GM18505 (cell line): ENCODE measurements at regions not wholly inside any gene's neighbourhood (a gene's known extent, or its start where the extent isn't known, plus 50 kb on each side); places are given as distances from the start of the nearest gene placed in this dataset.

ENCODE experiments used
- ATAC-seq: cut with Tn5 transposase; IDR thresholded peaks from one replicate; pipeline ENCODE4 v1.9.1; 2021; ENCODE audit not compliant: unreplicated experiment
- POLR2A ChIP-seq: IDR thresholded peaks from 4 replicates; pipeline ENCODE4 v1.6.1; 2011; ENCODE audit warnings: borderline replicate concordance; ENCODE audit not compliant: insufficient read depth, insufficient read length; ENCODE audit errors: extremely low read depth

DNA sequence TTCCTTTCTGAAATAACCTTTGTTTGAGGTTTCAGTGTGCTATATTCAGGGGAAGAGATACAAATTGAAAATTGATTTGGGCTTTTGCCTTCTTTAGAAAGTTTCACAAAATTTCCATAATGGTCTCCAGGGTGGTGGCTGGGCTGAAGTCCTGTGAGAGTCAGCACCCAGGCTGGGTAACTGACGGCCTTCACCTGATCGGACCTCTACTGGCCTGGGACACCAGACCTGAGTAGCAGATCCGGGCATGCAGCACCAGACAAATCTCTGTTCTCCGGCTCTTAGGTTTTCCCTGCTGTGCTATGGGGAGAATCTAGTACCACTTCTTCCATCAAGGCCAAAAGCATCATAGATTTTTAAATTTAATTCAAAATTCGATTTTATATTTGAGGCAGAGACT, 133.0 kb upstream of the LMCD1 start:
- TF ChIP-seq POLR2A: no peak

DNA sequence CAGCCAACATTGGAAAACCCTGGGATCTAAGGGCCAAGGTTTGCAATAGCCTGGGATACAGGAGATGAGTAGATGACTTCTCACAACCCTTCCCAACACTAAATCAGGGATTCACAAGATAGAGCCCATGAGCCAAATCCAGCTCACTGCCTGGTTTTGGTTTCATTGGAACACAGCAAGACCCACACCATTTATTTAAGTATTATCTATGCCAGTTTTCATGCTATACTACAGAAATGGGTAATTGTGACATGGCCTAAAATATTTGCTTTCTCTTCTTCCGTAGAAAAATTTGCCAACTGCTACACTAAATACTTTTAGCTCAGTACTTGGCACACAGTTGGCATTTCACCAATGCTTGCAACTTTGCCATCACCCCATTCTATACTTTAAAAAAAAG, 132.0 kb upstream of the LMCD1 start:
- TF ChIP-seq POLR2A: no peak
- no peak for ATAC-seq

More for the DNA sequence above, 133.0 kb upstream of the LMCD1 start:
- no peak for ATAC-seq

- TF ChIP-seq POLR2A: no peak
- no peak for ATAC-seq
Observed at GRCh38 chr3:8371085-8371551, 130.5 kb upstream of the LMCD1 start.

DNA sequence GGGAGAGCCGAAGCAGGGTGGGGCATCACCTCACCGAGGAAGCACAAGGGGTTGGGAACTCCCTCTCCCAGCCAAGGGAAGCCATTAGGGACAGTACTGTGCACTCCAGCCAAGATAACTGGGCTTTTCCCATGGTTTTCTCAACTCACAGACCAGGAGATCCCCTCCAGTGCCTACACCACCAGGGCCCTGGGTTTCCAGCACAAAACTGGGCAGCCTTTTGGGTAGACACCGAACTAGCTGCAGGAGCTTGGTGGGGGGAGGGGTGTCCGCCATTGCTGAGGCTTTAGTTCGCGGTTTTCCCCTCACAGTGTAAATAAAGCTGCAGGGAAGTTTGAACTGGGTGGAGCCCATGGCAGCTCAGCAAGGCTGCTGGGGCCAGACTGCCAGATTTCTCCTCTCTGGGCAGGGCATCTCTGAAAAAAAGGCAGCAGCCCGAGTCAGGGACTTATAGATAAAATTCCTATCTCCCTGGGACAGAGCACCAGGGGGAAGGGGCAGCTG, 129.6 kb upstream of the LMCD1 start:
- ATAC-seq: no peak
- TF ChIP-seq POLR2A: no peak

DNA sequence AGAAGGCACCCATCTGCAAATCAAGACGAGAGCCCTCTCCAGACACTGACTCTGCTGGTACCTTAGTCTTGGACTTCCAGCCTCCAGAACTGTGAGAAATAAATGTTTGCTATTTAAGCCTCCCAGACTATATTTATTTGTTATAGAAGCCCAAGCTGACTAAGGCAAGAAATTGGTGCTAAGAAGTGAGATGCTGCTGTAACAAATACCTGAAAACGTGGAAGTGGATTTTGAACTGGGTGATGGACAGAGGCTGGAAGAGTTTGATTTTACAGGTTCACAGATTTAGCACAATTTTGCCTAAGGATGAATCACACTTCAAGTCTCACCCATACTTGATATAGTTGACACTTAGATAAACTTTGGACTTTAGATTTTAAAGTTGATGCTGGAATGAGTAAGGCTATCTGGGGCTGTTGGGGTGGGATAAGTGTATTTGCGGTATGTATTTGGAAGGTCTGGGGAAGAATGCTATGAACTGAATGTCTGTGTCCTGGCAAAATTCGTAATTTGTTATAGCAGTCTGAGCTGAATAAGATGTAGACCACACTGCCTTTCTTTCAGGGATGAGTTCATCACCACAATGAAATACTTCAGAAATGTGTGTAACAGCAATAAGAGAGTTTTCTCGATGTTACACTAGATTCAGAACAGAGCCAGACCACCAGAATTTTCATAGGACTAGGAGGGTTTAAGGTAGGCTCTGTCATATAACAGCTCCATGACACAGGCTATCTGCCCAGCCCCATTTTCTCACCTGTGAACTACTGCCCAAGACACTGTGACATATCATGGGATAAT, 120.5 kb upstream of the LMCD1 start:
- TF ChIP-seq POLR2A: no peak
- ATAC-seq: no peak

GRCh38 chr3:8385848-8386620, 115.6 kb upstream of the LMCD1 start:
- no peak for ATAC-seq
- no peak for TF ChIP-seq POLR2A

DNA sequence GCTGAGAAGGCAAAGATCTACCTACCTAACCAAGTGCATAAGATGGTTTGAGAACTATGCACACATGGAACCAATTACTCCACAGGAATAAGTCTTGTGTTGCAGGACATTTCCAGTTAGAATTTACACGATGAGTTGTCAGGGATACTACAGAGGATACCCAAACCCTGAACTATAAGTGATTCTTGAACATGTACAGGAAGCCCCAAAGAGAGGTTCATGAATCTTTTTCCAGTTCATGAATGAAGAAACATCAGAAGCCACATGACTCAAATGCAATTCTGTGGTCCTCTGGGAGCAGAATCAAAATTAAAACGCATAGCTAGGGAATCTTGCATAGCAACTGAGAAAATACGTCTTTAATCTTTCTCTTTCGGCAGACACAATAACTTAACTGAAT, 114.1 kb upstream of the LMCD1 start:
- no peak for TF ChIP-seq POLR2A
- ATAC-seq: no peak

DNA sequence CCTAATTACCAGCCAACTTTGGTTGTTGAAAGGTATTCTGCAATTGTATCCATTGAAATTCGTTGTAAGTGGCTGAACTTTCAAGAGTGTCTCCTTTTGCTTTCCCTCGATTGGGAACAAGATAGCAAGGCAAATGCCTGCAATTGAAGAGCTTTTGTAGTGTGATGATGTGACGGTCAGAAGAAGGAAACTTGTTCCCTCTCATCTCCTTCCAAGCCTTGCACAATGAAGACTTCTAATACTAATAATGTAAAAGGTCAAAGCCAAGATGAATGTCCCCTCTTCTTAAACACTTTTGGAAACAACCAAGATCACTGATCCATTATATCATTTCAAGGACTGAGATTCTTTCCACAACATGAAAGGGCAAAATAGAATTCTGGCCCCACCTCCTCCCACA, 101.9 kb upstream of the LMCD1 start:
- no peak for ATAC-seq
- no peak for TF ChIP-seq POLR2A

DNA sequence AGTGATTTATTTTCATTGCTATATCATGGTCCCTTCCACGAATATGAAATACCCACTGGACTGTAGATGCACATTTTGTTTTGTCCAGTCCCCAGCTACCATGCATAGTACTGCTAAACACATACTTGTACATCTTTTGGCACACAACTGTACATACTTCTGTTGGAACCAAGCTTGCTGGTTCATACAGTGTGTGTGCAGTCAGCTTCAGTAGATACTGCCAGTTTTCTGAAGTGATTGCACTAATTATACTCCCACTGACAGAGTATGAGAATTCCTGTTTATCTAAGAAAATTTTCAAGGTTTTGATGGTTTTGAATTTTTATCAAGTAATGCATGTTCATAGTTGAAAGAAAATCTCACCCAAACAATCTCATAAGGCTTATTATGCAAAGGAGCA, 100.7 kb upstream of the LMCD1 start:
- ATAC-seq: no peak
- no peak for TF ChIP-seq POLR2A

- TF ChIP-seq POLR2A: no peak
Observed at GRCh38 chr3:8403996-8404395, 97.6 kb upstream of the LMCD1 start.

DNA sequence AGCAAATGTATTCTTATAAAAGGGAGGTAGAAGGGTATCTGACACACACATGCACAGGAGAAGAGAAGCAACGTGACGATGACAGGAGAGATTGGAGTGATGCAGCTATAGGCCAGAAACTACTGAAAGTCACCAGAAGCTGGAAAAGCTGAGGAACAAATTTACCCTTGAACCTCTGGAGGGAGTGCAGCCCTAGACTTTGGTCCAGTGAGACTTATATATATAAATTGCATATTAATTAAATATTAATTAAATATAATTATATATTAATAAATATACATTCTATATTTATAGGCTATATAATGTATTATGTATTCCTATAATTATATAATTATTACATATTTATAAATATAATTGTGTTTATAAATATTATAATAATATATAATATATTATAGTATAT, 96.5 kb upstream of the LMCD1 start:
- ATAC-seq: no peak
- TF ChIP-seq POLR2A: no peak

More at GRCh38 chr3:8403996-8404395, 97.6 kb upstream of the LMCD1 start:
- ATAC-seq: no peak

DNA sequence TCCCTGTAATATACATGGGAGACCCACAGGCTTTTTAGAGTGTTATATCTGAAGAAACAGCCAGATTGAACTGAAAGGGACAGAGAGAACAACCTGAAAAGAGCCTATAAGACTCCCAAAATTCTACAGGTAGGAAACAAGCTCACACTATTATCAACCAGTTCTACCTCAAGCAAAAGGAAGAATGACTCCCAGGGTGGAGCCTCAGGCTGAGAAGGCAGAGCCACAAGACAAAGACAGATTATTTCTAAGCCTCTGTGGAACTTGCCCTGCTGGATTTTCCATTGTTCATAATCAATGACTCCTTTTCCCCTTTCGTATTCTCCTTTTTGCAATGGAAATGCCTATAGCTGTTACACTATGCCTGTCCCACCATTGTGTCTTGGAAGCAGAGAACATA, 95.1 kb upstream of the LMCD1 start:
- no peak for ATAC-seq
- no peak for TF ChIP-seq POLR2A

- no peak for TF ChIP-seq POLR2A
- no peak for ATAC-seq
Observed at GRCh38 chr3:8413337-8413926, 88.2 kb upstream of the LMCD1 start.
